Nephron (organoid): ENCODE measurements at regions not wholly inside any gene's neighbourhood (a gene's known extent, or its start where the extent isn't known, plus 50 kb on each side); places are given as distances from the start of the nearest gene placed in this dataset.

Experiments
- H3K27ac Mint-ChIP-seq, 3 experiments: 2 replicates each; pipeline ENCODE4 v1.8.0; 2020; ENCODE audit warnings: mixed read lengths in 3 of 3, mild to moderate bottlenecking in 2 of 3, moderate library complexity in 1 of 3
- H3K27me3 Mint-ChIP-seq: 2 replicates; pipeline ENCODE4 v1.8.0; 2021; ENCODE audit warnings: low read depth, mild to moderate bottlenecking, moderate library complexity, mixed read lengths
- H3K36me3 Mint-ChIP-seq: 2 replicates; pipeline ENCODE4 v1.8.0; 2020; ENCODE audit warnings: low read depth, mixed read lengths
- H3K4me1 Mint-ChIP-seq: 2 replicates; pipeline ENCODE4 v1.8.0; 2020; ENCODE audit warnings: mixed read lengths
- H3K4me3 Mint-ChIP-seq, 3 experiments: 2 replicates each; pipeline ENCODE4 v1.8.0; 2020; ENCODE audit warnings: mild to moderate bottlenecking in 3 of 3, mixed read lengths in 3 of 3, moderate library complexity in 2 of 3
- H3K9me3 Mint-ChIP-seq: 2 replicates; pipeline ENCODE4 v1.8.0; 2020; ENCODE audit warnings: mixed read lengths
- TF ChIP-seq, protein P1 (sequence below), 3 experiments: fragments of 200-600 bp; sonication (generic); IDR thresholded peaks; one replicate each; pipeline ENCODE4 v1.5.0; 2021; ENCODE audit warnings: antibody characterized with exemption in 3 of 3; ENCODE audit not compliant: unreplicated experiment in 3 of 3

DNA sequence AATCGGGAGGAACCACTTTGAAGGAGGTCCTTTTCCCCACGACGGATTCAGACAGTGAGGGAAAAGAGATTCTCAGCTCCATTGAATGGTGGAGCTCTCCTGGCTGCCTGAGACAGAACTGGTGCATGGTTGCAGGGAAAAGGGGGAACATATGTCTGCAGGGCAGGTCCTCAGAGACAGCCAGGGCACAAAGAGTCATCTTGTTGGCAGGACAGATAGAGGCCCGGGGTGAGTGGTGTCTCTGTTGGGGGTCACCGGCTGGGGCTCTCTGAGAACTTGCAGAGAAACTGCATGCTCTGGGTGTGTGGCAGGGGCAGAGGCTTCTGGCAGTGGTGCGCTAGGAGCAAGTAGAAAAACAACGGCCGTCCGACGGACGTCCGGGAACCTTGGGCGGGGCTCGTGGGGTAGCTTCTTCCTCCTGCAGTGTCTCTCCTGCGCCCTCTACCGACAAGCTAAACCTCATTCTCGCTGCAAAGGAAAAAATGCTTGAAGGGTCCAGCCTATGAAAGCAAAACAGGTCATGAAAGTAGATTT, 94.3 kb downstream of the CDCA7 start:
- no peaks in the 10 kb centered on the region for H3K36me3 Mint-ChIP-seq
- H3K9me3 Mint-ChIP-seq, result no peaks in the 10 kb centered on the region
- H3K4me3 Mint-ChIP-seq, result peak overlapping the region; percentile 68 to 78 (median 76)
- H3K27ac Mint-ChIP-seq, result peak overlapping the region; percentile 33 to 82 (median 33)
- H3K4me1 Mint-ChIP-seq, result no peaks in the 10 kb centered on the region
- TF ChIP-seq, protein P1, sequence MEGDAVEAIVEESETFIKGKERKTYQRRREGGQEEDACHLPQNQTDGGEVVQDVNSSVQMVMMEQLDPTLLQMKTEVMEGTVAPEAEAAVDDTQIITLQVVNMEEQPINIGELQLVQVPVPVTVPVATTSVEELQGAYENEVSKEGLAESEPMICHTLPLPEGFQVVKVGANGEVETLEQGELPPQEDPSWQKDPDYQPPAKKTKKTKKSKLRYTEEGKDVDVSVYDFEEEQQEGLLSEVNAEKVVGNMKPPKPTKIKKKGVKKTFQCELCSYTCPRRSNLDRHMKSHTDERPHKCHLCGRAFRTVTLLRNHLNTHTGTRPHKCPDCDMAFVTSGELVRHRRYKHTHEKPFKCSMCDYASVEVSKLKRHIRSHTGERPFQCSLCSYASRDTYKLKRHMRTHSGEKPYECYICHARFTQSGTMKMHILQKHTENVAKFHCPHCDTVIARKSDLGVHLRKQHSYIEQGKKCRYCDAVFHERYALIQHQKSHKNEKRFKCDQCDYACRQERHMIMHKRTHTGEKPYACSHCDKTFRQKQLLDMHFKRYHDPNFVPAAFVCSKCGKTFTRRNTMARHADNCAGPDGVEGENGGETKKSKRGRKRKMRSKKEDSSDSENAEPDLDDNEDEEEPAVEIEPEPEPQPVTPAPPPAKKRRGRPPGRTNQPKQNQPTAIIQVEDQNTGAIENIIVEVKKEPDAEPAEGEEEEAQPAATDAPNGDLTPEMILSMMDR (IDR thresholded peaks at IDR 0.05; ENCODE audit: unreplicated experiment in 3 of 3), result peak; percentile 37 to 56 (median 40)
- H3K27me3 Mint-ChIP-seq, result peaks cover 4% of the 10 kb centered on the region

DNA sequence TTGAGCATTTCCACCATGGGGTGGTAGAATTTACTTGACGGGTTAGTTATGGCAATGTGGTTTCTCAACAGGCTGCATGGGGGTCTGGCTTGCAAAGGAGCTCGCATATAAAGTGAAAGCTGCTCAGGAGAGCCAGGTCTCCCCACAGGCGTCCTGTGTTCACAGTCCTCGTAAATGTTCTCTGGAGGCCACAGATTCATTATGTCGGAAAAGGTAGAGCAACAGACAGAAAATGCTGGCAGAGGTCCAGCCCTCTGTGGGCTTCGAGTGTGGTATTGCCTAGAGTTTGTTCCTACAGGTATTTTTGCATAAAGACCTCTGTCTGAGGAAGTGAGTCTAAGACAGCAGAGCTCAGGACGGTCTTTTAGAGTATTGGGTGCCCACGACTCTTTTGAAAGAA, 96.4 kb downstream of the CDCA7 start:
- H3K36me3 Mint-ChIP-seq, result no peaks in the 10 kb centered on the region
- no peak overlapping the region for H3K4me3 Mint-ChIP-seq
- H3K27me3 Mint-ChIP-seq, result peaks cover 7% of the 10 kb centered on the region
- H3K4me1 Mint-ChIP-seq, result no peaks in the 10 kb centered on the region
- TF ChIP-seq, protein P1 (IDR thresholded peaks at IDR 0.05; ENCODE audit: unreplicated experiment in 3 of 3), result no peak
- no peak overlapping the region for H3K27ac Mint-ChIP-seq
- no peaks in the 10 kb centered on the region for H3K9me3 Mint-ChIP-seq

DNA sequence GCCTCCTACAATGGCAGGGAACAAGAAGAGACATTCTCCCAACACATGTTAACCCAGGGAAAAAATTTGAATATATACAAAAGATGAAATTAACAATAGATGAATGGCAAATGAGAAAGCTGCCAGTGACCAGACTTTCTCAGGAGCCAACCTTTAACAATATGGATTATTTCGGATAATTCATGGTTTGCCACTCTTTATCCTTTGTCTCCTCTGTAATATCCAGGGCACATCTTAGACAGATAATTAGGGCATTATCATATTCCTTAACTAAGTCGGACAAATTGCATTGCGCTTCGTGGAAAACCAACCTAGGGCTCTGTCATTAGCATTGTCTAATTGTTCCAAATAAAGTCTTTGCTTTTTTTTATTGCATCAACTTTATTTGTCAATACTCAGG, 97.3 kb downstream of the CDCA7 start:
- TF ChIP-seq, protein P1 (IDR thresholded peaks at IDR 0.05; ENCODE audit: unreplicated experiment in 3 of 3), result no peak
- Mint-ChIP-seq H3K4me3 (no peak overlapping the region), H3K27ac (no peak overlapping the region), H3K4me1 (no peaks in the 10 kb centered on the region), H3K27me3 (peaks cover 11% of the 10 kb centered on the region), H3K36me3 (no peaks in the 10 kb centered on the region), H3K9me3 (no peaks in the 10 kb centered on the region)

DNA sequence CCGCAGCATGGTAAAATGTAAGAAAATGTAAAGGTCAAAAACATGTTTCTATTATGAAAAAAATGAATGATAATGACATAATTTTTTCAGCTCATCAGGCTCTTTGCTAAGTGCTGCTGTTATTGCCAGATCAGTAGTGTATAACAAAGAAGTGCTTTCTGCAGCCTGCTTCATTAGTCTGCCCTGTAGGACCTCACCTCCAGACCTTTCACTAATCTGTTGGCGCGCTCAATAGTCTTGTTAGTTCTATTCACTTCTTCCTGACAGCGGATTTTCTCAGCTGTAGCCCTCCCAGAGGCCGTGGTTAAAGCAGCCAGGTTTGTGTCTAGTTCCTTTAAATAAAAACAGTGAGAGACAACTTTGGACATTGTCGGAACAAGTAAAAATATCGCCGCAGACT, 97.7 kb downstream of the CDCA7 start:
- TF ChIP-seq, protein P1 (IDR thresholded peaks at IDR 0.05; ENCODE audit: unreplicated experiment in 3 of 3), result no peak
- Mint-ChIP-seq H3K9me3 (no peaks in the 10 kb centered on the region), H3K27ac (no peak overlapping the region), H3K36me3 (no peaks in the 10 kb centered on the region), H3K4me3 (no peak overlapping the region), H3K27me3 (peaks cover 13% of the 10 kb centered on the region), H3K4me1 (no peaks in the 10 kb centered on the region)

DNA sequence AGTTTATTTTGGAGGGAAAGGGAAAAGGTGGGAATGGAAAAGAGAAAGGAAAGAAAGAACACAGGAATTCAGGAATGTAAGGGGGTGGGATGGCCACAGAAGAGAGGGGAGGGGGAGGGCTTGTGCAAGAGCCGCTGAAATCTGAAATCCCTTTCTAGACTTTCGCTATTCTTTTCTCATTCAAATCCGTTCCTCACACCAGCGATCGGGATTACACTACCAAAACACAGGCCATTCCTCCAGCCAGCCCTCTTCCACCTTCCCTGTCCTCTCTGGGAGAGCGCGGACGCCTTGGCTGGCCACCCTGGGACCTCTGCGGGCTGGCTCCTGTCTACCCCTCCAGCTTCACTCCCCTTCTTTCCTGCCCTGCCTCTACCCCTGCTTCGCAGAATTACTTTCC, 102.3 kb downstream of the CDCA7 start:
- H3K9me3 Mint-ChIP-seq, result no peaks in the 10 kb centered on the region
- H3K4me1 Mint-ChIP-seq, result peaks cover 10% of the 10 kb centered on the region
- no peak overlapping the region for H3K4me3 Mint-ChIP-seq
- no peak overlapping the region for H3K27ac Mint-ChIP-seq
- no peaks in the 10 kb centered on the region for H3K36me3 Mint-ChIP-seq
- TF ChIP-seq, protein P1 (IDR thresholded peaks at IDR 0.05; ENCODE audit: unreplicated experiment in 3 of 3), result no peak
- H3K27me3 Mint-ChIP-seq, result peaks cover 24% of the 10 kb centered on the region

DNA sequence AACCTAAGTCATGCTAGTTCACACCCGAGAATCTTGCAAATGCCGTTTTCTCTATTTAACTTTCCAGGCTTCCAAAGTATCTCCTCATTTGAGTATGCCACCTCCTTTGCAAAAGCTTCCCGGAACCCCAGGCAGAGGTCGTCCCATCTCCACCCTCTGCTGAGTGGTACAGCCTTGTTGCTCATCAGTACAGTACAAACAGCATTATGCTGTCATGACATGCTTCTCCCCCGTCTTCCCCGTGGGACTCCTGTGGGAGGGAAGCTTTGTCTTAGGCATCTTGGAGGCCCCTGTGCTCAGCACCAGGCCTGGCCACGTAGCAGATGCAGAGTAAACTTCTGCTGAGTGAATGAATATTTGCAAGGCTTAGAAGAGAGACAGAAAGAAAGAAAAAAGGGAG, 102.7 kb downstream of the CDCA7 start:
- no peak overlapping the region for H3K4me3 Mint-ChIP-seq
- TF ChIP-seq, protein P1 (IDR thresholded peaks at IDR 0.05; ENCODE audit: unreplicated experiment in 3 of 3), result no peak
- H3K36me3 Mint-ChIP-seq, result no peaks in the 10 kb centered on the region
- H3K4me1 Mint-ChIP-seq, result peaks cover 10% of the 10 kb centered on the region
- peaks cover 26% of the 10 kb centered on the region for H3K27me3 Mint-ChIP-seq
- H3K27ac Mint-ChIP-seq, result no peak overlapping the region
- no peaks in the 10 kb centered on the region for H3K9me3 Mint-ChIP-seq
